Transverse colon (tissue), 4 donors: ENCODE measurements at regions not wholly inside any gene's neighbourhood (a gene's known extent, or its start where the extent isn't known, plus 50 kb on each side); places are given as distances from the start of the nearest gene placed in this dataset.

Source experiments
- DNase-seq: peaks from one replicate; pipeline ENCODE4 v3.0.0-alpha.2; 2019
- H3K27ac ChIP-seq, 4 donors: fragments of 200-600 bp; sonication (generic); 2 replicates each; pipeline ENCODE4 v1.5.1; 2016 to 2018; ENCODE audit warnings: inconsistent platforms in 4 of 4
- H3K27me3 ChIP-seq: fragments of 200-600 bp; sonication (generic); 2 replicates; pipeline ENCODE4 v1.5.1; 2017; ENCODE audit warnings: inconsistent platforms
- H3K36me3 ChIP-seq, 4 donors: fragments of 200-600 bp; sonication (generic); 2 replicates each; pipeline ENCODE4 v1.5.1; 2017 to 2019; ENCODE audit warnings: inconsistent platforms in 4 of 4
- H3K4me1 ChIP-seq, 4 donors: fragments of 200-600 bp; sonication (generic); 2 replicates each; pipeline ENCODE4 v1.5.1; 2017 to 2020; ENCODE audit warnings: inconsistent platforms in 4 of 4
- H3K4me3 ChIP-seq, 4 donors: fragments of 200-600 bp; sonication (generic); 1 replicate in 1 of 4; 2 replicates in 3 of 4; pipeline versions ENCODE4 v1.5.1 to v1.6.1; 2017 to 2019; ENCODE audit warnings: inconsistent platforms in 4 of 4
- H3K9me3 ChIP-seq, 2 donors: fragments of 200-600 bp; sonication (generic); 2 replicates each; pipeline ENCODE4 v1.5.1; 2017 to 2019; ENCODE audit warnings: inconsistent platforms in 2 of 2
- CTCF ChIP-seq, 5 experiments: fragments of 200-600 bp in 3 of 5; fragments of 450-650 bp in 2 of 5; sonication (generic) in 3 of 5; IDR thresholded peaks; 1 replicate in 2 of 5; 2 replicates in 3 of 5; pipeline ENCODE4 v1.5.1; 2016 to 2017; ENCODE audit warnings: antibody characterized with exemption in 5 of 5, inconsistent platforms in 3 of 5, mild to moderate bottlenecking in 2 of 5, moderate library complexity in 1 of 5
- EP300 ChIP-seq: sonication (generic); formaldehyde crosslinking; IDR thresholded peaks from one replicate; pipeline ENCODE4 v1.6.1; 2017; ENCODE audit warnings: antibody characterized with exemption, low read depth
- POLR2A ChIP-seq: fragments of 450-650 bp; IDR thresholded peaks from one replicate; pipeline ENCODE4 v1.6.1; 2016; ENCODE audit warnings: antibody characterized with exemption, mild to moderate bottlenecking, moderate library complexity
- POLR2AphosphoS5 ChIP-seq, 3 donors: sonication (generic); formaldehyde crosslinking; IDR thresholded peaks; one replicate each; pipeline ENCODE4 v1.6.1; 2016; ENCODE audit warnings: antibody characterized with exemption in 3 of 3
- WGBS, 2 donors: methylation state at CpG; one replicate each; pipeline ENCODE4 v1.1.5; 2018; ENCODE audit warnings: low coverage in 1 of 2; 5-methylcytosine and 5-hydroxymethylcytosine counted together
- in situ Hi-C, 4 donors: fragments of 200-750 bp; cut with MboI; loops; one replicate each; pipeline versions ENCODE4 v1.15.0 to v1.15.1; 2017; ENCODE audit warnings: low sequenced_read_pairs in 3 of 4, low pct_ligation_motif_present in 1 of 4, low pct_unique_long_range_greater_than_20kb in 1 of 4
- intact Hi-C: fragments of 100-400 bp; cut with DNase I; formaldehyde crosslinking; loops from one replicate; pipeline ENCODE4 v1.15.1; 2023; ENCODE audit warnings: low total_unique reads

GRCh38 chr3:169029674-169030285 lies 633.7 kb downstream of the MECOM start:
- Histone ChIP-seq H3K4me3 (no peak overlapping the region), H3K27me3 (no peaks in the 10 kb centered on the region), H3K27ac (no peak overlapping the region), H3K36me3 (no peaks in the 10 kb centered on the region), H3K9me3 (no peaks in the 10 kb centered on the region), H3K4me1 (peaks cover 0 to 4% (median 0%) of the 10 kb centered on the region in 4 donors)
- in situ Hi-C loops (no loop called here), intact Hi-C loops (no loop called here)
- TF ChIP-seq EP300 (no peak), POLR2AphosphoS5 (IDR thresholded peaks at IDR 0.05) (no peak), CTCF (IDR thresholded peaks at IDR 0.05) (no peak), POLR2A (no peak)
- WGBS, 2 donors, result 90 to 96% methylated on average over 3 of the region's 3 CpGs
- DNase-seq, result no peak

GRCh38 chr3:169028716-169029115 lies 634.8 kb downstream of the MECOM start:
- TF ChIP-seq POLR2AphosphoS5 (IDR thresholded peaks at IDR 0.05) (no peak), CTCF (IDR thresholded peaks at IDR 0.05) (no peak), POLR2A (no peak), EP300 (no peak)
- DNase-seq, result no peak
- no peak overlapping the region for H3K4me3 ChIP-seq
- no peaks in the 10 kb centered on the region for H3K36me3 ChIP-seq
- 81 to 84% methylated on average over 5 of the region's 5 CpGs for WGBS, 2 donors
- no peaks in the 10 kb centered on the region for H3K9me3 ChIP-seq
- in situ Hi-C loops, result no loop called here
- H3K4me1 ChIP-seq, result peaks cover 0 to 4% (median 0%) of the 10 kb centered on the region in 4 donors
- H3K27ac ChIP-seq, result no peak overlapping the region
- intact Hi-C loops, result no loop called here
- no peaks in the 10 kb centered on the region for H3K27me3 ChIP-seq

GRCh38 chr3:169026543-169027182 lies 636.8 kb downstream of the MECOM start:
- in situ Hi-C loops, result no loop called here
- intact Hi-C loops, result no loop called here
- H3K27ac ChIP-seq, result no peak overlapping the region
- DNase-seq, result no peak
- peaks cover 0 to 4% (median 0%) of the 10 kb centered on the region in 4 donors for H3K4me1 ChIP-seq
- no peaks in the 10 kb centered on the region for H3K9me3 ChIP-seq
- no peak overlapping the region for H3K4me3 ChIP-seq
- WGBS, 2 donors, result 23 to 47% methylated on average over 5 of the region's 5 CpGs
- TF ChIP-seq POLR2AphosphoS5 (IDR thresholded peaks at IDR 0.05) (no peak), POLR2A (no peak), CTCF (IDR thresholded peaks at IDR 0.05) (no peak), EP300 (no peak)
- no peaks in the 10 kb centered on the region for H3K27me3 ChIP-seq
- no peaks in the 10 kb centered on the region for H3K36me3 ChIP-seq

GRCh38 chr3:169022457-169022856 lies 641.1 kb downstream of the MECOM start:
- Histone ChIP-seq H3K9me3 (no peaks in the 10 kb centered on the region), H3K4me3 (no peak overlapping the region), H3K27me3 (no peaks in the 10 kb centered on the region), H3K4me1 (peaks cover 0 to 4% (median 0%) of the 10 kb centered on the region in 4 donors), H3K36me3 (no peaks in the 10 kb centered on the region), H3K27ac (no peak overlapping the region)
- intact Hi-C loops, result no loop called here
- in situ Hi-C loops, result no loop called here
- no peak for DNase-seq
- 91 to 100% methylated on average over 1 of the region's 1 CpG for WGBS, 2 donors
- TF ChIP-seq POLR2A (no peak), CTCF (IDR thresholded peaks at IDR 0.05) (no peak), EP300 (no peak), POLR2AphosphoS5 (IDR thresholded peaks at IDR 0.05) (no peak)
